GM12865 (cell line): ENCODE measurements at regions not wholly inside any gene's neighbourhood (a gene's known extent, or its start where the extent isn't known, plus 50 kb on each side); places are given as distances from the start of the nearest gene placed in this dataset.

ENCODE experiments used
- DNase-seq: peaks from one replicate; pipeline ENCODE4 v3.0.0; 2010; ENCODE audit warnings: low read depth
- H3K4me3 ChIP-seq: 2 replicates; pipeline ENCODE4 v1.5.1; 2011; ENCODE audit warnings: mild to moderate bottlenecking, low read depth, low read length, control low read depth
- CTCF ChIP-seq: IDR thresholded peaks from 2 replicates; pipeline ENCODE4 v1.5.1; 2011; ENCODE audit warnings: low read length, control low read depth, low read depth, inconsistent platforms; ENCODE audit not compliant: insufficient read depth; ENCODE audit errors: missing control alignments

GRCh38 chrX:139126493-139126892 is 404.0 kb upstream of the F9 start:
- TF ChIP-seq CTCF = peak; percentile 53
- DNase-seq = peak; percentile 53
- H3K4me3 ChIP-seq = no peak overlapping the region

- no peak for TF ChIP-seq CTCF
- H3K4me3 ChIP-seq = no peak overlapping the region
- no peak for DNase-seq
Measured at GRCh38 chrX:139125916-139126315, 404.6 kb upstream of the F9 start.

- no peak for DNase-seq
- no peak for TF ChIP-seq CTCF
Measured at GRCh38 chrX:139121616-139122286, 408.8 kb upstream of the F9 start.

GRCh38 chrX:139120760-139121159 is 409.2 kb upstream of the FGF13 start:
- TF ChIP-seq CTCF = no peak
- DNase-seq = no peak

More at GRCh38 chrX:139121616-139122286, 408.8 kb upstream of the F9 start:
- no peak overlapping the region for H3K4me3 ChIP-seq

GRCh38 chrX:139113708-139114107 is 402.2 kb upstream of the FGF13 start:
- TF ChIP-seq CTCF = no peak
- H3K4me3 ChIP-seq = no peak overlapping the region
- DNase-seq = no peak

More at GRCh38 chrX:139120760-139121159, 409.2 kb upstream of the FGF13 start:
- H3K4me3 ChIP-seq = no peak overlapping the region

- DNase-seq = no peak
- H3K4me3 ChIP-seq = no peak overlapping the region
- TF ChIP-seq CTCF = no peak
Measured at GRCh38 chrX:139112432-139112831, 400.9 kb upstream of the FGF13 start.

GRCh38 chrX:139106069-139106468 is 394.6 kb upstream of the FGF13 start:
- H3K4me3 ChIP-seq = no peak overlapping the region
- no peak for DNase-seq
- TF ChIP-seq CTCF = no peak
